ENCODE measurements at regions not wholly inside any gene's neighbourhood (a gene's known extent, or its start where the extent isn't known, plus 50 kb on each side); places are given as distances from the start of the nearest gene placed in this dataset.
"Not testable (repeated sequence)": the region's sequence is repeated elsewhere in the genome, so short reads cannot be mapped to it uniquely, and the experiment has no call there.

GRCh38 chr6:112574190-112574589 is 227.1 kb downstream of the RFPL4B start:
- in situ Hi-C loops (cut with HindIII; ENCODE audit: low sequenced_read_pairs) = no loop called here

- in situ Hi-C loops (cut with HindIII; ENCODE audit: low sequenced_read_pairs) = no loop called here
Observed at GRCh38 chr6:112575309-112575834, 228.2 kb downstream of the RFPL4B start.

- in situ Hi-C loops (cut with HindIII; ENCODE audit: low sequenced_read_pairs) = no loop called here
Observed at GRCh38 chr6:112576423-112576822, 229.3 kb downstream of the RFPL4B start.

- in situ Hi-C loops (cut with HindIII; ENCODE audit: low sequenced_read_pairs) = no loop called here
Observed at GRCh38 chr6:112579601-112580000, 232.5 kb downstream of the RFPL4B start.

GRCh38 chr6:112581015-112581414 is 233.9 kb downstream of the RFPL4B start:
- in situ Hi-C loops (cut with HindIII; ENCODE audit: low sequenced_read_pairs) = no loop called here

- in situ Hi-C loops (cut with HindIII; ENCODE audit: low sequenced_read_pairs) = no loop called here
Observed at GRCh38 chr6:112590326-112590725, 243.2 kb downstream of the RFPL4B start.

- in situ Hi-C loops (cut with HindIII; ENCODE audit: low sequenced_read_pairs) = no loop called here
Observed at GRCh38 chr6:112591329-112591728, 244.2 kb downstream of the RFPL4B start.

- in situ Hi-C loops (cut with HindIII; ENCODE audit: low sequenced_read_pairs) = no loop called here
Observed at GRCh38 chr6:112592159-112592558, 245.0 kb downstream of the RFPL4B start.

GRCh38 chr6:112594886-112595594 is 247.9 kb downstream of the RFPL4B start:
- in situ Hi-C loops (cut with HindIII; ENCODE audit: low sequenced_read_pairs) = no loop called here

GRCh38 chr6:112595841-112596240 is 248.7 kb downstream of the RFPL4B start:
- in situ Hi-C loops (cut with HindIII; ENCODE audit: low sequenced_read_pairs) = no loop called here

GRCh38 chr6:112597176-112597575 is 250.0 kb downstream of the RFPL4B start:
- in situ Hi-C loops (cut with HindIII; ENCODE audit: low sequenced_read_pairs) = no loop called here

GRCh38 chr6:112600168-112600567 is 253.0 kb downstream of the RFPL4B start:
- in situ Hi-C loops (cut with HindIII; ENCODE audit: low sequenced_read_pairs) = no loop called here

GRCh38 chr6:112603726-112604125 is 256.6 kb downstream of the RFPL4B start:
- in situ Hi-C loops (cut with HindIII; ENCODE audit: low sequenced_read_pairs) = no loop called here

- in situ Hi-C loops (cut with HindIII; ENCODE audit: low sequenced_read_pairs) = no loop called here
Observed at GRCh38 chr6:112606656-112607435, 259.7 kb downstream of the RFPL4B start.

- in situ Hi-C loops (cut with HindIII; ENCODE audit: low sequenced_read_pairs) = not testable (repeated sequence)
Observed at GRCh38 chr6:112608925-112609324, 261.8 kb downstream of the RFPL4B start.

GRCh38 chr6:112613410-112613809 is 266.3 kb downstream of the RFPL4B start:
- in situ Hi-C loops (cut with HindIII; ENCODE audit: low sequenced_read_pairs) = no loop called here

GRCh38 chr6:112618849-112619248 is 271.7 kb downstream of the RFPL4B start:
- in situ Hi-C loops (cut with HindIII; ENCODE audit: low sequenced_read_pairs) = no loop called here

- in situ Hi-C loops (cut with HindIII; ENCODE audit: low sequenced_read_pairs) = no loop called here
Observed at GRCh38 chr6:112620812-112621569, 273.9 kb downstream of the RFPL4B start.

- in situ Hi-C loops (cut with HindIII; ENCODE audit: low sequenced_read_pairs) = no loop called here
Observed at GRCh38 chr6:112622036-112622435, 274.9 kb downstream of the RFPL4B start.

- in situ Hi-C loops (cut with HindIII; ENCODE audit: low sequenced_read_pairs) = no loop called here
Observed at GRCh38 chr6:112626468-112627082, 279.4 kb downstream of the RFPL4B start.

- in situ Hi-C loops (cut with HindIII; ENCODE audit: low sequenced_read_pairs) = no loop called here
Observed at GRCh38 chr6:112634376-112634775, 287.2 kb downstream of the RFPL4B start.
